ENCODE measurements at regions not wholly inside any gene's neighbourhood (a gene's known extent, or its start where the extent isn't known, plus 50 kb on each side); places are given as distances from the start of the nearest gene placed in this dataset.
"Not testable (repeated sequence)": the region's sequence is repeated elsewhere in the genome, so short reads cannot be mapped to it uniquely, and the experiment has no call there.

DNA sequence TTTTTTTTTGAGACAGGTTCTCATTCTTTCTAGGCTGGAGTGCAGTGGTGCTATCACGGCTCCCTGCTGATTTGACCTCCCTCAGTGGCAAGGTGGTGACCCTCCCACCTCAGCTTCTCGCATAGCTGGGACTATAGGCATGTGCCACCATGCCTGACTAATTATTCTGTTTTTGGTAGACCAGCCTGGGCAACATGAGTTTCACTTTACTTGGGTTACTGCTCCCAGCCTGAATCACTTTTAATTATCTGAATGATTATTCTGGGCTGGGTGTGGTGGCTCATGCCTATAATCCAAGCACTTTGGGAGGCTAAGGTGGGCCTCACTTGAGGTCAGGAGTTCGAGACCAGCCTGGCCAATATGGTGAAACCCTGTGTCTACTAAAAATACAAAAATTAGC, 308.2 kb downstream of the TYW1 start:
- TF ChIP-seq, protein P1, sequence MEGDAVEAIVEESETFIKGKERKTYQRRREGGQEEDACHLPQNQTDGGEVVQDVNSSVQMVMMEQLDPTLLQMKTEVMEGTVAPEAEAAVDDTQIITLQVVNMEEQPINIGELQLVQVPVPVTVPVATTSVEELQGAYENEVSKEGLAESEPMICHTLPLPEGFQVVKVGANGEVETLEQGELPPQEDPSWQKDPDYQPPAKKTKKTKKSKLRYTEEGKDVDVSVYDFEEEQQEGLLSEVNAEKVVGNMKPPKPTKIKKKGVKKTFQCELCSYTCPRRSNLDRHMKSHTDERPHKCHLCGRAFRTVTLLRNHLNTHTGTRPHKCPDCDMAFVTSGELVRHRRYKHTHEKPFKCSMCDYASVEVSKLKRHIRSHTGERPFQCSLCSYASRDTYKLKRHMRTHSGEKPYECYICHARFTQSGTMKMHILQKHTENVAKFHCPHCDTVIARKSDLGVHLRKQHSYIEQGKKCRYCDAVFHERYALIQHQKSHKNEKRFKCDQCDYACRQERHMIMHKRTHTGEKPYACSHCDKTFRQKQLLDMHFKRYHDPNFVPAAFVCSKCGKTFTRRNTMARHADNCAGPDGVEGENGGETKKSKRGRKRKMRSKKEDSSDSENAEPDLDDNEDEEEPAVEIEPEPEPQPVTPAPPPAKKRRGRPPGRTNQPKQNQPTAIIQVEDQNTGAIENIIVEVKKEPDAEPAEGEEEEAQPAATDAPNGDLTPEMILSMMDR (conservative IDR thresholded peaks at IDR 0.05 in 1 of 2, IDR thresholded peaks at IDR 0.05 in 1 of 2; ENCODE audit: low read depth in 1 of 2, low read length in 2 of 2) = not testable (repeated sequence)
- TF ChIP-seq EZH2 (IDR thresholded peaks at IDR 0.05; ENCODE audit: low read length, missing control alignments) = not testable (repeated sequence)

Data from fibroblast of lung (primary cell).